Fibroblast of skin of back (primary cell): ENCODE measurements at regions not wholly inside any gene's neighbourhood (a gene's known extent, or its start where the extent isn't known, plus 50 kb on each side); places are given as distances from the start of the nearest gene placed in this dataset.

Experiments
- DNase-seq: peaks from one replicate; pipeline ENCODE4 v3.0.0-alpha.2; 2013

DNA sequence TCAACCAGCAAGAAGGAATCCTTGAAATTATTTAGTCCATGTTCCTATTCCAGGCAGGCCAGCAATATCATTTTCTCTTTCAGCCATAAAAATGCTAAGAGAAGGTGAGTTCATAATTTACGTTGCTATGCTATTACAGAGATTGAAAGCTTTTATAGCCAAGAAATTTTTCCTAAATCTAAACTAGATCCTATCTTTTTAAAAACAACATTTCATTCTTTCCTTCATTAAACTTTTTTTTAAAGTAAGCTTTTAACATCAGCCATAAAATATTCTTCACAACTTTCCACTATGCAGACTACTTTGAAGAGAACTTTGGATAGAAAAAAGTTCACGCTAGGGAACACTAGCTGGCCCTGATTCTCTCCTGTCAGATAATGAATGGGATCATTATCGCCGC is 159.8 kb downstream of the RPS12 start:
- no peak for DNase-seq

DNA sequence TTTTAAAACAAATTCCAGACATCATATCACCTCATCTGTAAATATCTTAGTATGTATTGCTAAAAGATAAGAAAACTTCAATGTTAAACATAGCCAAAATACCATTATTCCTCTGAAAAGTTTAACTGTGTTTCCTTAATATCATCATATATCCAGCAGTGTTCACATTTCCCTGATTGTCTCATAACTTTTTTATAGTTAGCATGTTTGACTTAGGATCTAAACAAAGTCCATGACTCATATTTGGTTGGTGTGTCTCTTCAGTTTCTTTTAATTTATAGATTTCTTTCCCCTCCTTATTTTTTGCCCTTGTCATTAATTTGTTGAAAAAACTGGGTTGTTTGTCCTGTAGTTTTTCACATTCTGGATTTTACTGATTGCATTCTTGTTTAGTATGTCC is 163.0 kb downstream of the RPS12 start:
- no peak for DNase-seq

DNA sequence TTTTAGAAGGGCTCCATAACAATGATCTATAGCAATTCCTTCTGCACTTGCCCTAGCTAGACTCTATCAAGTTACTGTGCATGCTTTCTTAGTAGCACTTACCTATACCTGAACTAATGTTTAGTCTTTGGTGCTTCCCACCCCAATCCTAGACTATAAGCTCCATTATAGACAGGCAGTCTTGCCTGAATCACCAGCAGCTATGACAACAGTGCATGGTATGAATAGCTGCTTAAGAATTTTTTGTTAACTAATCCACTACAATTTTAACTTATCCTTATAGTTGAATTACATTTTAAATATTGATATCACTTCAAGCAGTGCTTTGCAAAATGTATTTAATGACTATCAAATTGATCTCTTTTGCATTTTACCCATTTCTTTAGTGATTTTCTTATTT is 164.3 kb downstream of the RPS12 start:
- DNase-seq: no peak

DNA sequence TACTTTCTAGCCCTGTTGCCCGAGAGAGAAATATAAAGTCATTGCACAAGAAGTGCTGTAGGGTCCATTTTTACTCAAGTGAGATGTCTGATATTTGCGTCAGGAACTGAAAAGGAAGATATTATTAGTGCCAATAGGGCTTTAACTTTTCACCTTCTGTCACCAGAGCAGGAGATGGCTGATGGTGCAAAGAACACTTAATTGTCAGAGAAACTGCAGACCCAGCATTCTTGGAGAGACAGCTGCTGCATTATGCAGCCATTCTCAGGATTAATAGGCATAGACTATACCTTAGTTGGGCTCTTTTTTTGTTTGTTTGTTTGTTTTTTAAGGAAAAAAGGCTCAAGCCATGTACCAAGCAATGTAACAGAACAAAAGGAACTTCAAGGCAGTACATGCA is 179.4 kb downstream of the RPS12 start:
- DNase-seq: no peak

DNA sequence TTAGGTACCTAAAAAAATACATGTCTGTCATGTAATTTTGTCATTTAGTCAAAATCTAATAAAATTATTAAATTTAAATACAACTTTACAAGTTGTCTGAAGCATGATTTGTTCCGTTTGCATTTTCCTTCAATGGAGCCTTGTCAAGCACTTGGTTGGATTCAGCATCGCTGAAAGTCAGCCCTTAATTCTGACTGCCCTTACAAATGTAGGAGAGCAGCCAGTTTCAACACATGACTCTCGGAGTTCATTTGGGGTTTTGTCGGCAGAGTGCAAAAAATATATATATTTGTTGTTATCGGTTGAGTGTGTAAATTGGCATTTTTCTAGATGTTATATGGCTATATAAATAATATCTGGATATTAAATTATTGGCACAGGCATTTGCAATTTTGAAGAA is 180.6 kb downstream of the RPS12 start:
- DNase-seq: no peak

DNA sequence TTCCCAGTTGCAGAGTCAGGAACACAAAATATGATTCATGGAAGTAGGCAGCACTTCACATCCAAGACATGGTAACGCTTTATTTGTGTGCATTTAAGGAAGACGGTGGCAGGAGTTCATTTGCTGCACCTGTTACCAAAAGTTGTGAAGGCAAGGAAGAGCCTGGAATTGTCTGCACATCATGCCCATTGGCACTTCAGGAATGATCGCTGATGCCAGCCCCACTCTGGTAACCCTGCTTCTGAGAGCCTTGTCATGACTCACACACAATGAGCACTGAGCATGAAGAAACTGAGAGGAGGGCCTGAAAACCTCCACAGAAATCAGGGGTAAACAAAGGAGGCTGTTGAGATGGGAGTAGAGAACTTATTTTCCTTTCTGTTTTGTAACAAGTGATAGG is 181.1 kb downstream of the RPS12 start:
- DNase-seq: no peak

DNA sequence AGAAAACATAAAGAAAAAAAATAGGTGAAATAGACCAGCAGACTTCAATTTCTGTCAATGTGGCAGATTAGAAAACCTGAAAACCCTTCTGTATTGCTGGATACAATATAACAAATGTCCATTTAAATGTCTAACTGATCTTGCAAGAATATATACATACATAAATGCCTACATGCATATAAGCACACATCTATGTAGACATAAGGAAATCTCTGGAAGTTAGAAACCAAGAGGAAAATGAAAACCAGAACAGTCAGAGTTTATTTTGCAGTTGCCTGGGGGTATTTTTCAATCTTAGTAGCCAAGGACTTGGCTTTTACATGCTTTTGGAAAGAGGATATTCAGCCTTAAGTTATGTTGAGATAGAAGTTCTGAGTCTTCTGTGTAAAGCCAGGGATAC is 184.0 kb downstream of the RPS12 start:
- DNase-seq: no peak

DNA sequence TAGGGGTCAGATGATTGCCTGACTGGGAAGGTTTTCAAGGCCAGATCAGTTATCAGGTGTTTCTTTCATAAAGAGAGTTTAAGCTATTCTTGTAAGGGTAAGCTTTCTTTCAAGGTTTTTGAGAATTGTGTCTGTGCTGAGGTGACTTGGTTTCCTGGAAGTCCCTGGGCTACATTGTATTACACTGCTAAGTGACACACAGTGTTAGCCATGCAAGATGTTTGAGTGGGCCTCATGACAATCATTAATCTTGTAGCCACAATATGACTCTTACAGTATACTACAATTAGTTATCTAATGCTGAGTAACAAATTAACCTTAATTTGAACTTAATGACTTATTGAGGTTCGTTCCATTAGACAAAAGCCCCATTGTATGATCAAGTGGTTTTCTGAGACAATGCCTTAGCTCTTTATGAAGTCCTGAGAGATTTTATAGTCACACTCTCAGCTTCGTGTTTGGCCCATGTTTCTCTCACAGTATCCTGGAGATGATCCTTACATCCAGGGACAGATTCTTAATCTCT is 186.7 kb downstream of the RPS12 start:
- DNase-seq: no peak

DNA sequence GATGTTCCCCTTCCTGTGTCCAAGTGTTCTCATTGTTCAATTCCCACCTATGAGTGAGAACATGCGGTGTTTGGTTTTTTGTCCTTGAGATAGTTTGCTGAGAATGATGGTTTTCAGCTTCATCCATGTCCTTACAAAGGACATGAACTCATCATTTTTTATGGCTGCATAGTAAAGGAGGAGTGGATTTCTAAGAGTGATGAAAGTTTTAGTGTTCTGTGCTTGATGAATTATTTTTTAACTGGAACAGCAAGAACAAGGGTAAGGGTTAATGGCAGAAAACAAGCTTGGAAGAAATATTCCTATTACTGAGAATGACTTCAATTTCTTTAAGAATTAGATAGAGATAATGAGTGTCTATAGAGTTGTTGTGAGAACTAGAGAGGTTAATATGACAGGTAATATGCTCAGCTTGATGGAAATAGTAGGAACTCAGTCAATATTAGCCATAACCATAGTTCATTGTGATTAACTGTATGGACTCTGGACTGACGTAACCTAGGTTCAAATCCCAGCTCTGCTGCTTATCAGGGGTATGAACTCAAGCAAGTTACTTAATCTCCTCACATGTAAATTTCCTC is 190.0 kb downstream of the RPS12 start:
- no peak for DNase-seq

DNA sequence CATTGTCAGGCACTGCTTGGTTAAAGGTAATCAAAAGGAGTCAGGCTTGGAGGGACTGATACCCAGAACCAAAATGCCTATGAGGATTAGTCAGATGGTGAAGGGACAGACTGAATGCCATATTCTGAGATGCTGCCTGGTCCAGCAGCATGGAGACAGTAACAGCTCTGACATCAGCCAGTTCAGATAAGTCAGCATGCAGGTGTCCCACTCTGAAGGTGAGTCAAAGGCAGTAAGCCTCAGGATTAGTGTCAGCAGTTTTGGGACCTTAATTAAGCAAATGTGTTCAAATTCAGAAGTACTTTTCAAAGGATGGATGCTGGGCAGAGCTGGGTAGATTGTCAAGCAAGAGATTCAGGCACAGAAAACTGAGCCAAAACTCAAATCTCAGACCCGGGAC is 198.4 kb downstream of the RPS12 start:
- no peak for DNase-seq

DNA sequence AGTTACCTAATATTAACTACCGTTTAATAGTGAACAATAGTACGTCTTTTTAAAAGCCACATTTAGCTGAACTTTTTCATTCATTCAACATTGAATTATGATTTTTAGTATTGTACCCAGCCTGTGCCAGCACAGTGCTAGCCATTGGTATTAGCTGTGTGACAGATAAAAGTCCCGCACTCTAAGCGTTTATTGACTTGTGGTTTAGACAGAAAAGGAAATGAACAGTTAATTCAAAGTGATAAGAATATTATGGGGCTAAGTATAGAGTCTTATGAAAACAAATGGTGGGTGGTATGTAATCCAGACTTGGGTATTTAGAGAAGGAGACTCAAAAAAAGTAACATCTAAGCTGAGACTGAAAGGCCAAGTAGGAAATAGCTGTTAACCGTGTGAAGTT is 202.3 kb downstream of the RPS12 start:
- no peak for DNase-seq

DNA sequence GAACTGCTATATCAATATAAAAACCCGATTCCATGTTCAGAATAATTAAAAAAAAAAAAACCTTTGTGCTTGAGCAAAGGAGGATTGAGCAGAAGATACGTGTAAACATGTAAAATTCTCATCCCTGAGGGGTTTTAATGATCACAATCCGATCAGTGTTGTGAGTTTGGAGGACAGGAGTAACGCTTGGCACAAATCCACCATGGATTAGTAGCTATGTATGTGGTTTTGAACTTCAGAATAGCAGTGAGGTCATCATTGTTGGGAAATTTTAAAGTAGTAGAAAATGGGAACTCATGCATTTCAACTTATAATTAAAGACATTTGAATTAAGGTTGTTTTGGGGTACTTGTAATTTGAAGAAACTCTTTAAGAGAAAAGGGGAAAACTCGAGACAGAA is 203.2 kb downstream of the RPS12 start:
- DNase-seq: peak; percentile 26

DNA sequence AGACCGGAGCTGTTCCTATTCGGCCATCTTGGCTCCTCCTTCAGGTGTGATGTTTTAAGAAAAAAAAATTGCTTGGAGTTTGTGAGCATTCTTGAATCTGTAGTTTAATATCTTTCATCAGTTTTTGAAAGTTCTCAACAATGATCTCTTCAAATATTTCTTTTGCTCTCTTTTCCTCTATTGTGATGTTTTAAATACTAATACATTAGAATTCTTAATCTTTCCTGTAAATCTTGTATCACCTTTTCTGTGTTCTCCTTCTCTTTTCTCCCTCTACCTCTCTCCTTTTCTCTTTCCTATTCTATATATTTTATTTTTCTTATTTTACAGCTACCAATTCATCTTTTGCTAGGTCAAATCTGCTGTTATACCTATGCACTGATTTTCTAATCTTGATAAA is 212.3 kb downstream of the RPS12 start:
- DNase-seq: no peak

DNA sequence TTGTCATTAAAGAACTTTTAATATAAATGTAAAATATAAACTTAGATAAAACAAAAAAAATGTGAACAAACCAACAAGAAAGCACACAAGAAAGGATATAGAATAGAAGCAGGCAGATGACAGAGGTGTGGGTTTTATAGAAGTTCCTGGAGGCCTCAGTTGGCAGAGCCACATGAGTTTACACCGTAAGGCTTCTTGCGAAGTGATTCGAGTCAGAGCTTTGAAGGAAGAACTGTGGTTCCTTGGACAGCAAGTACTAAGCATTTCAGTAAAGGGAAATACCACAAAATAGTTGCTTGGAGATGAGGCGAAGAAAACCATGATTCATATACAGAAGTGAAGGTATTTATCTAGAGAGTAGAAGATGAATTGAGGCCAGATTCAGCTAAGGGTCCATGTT is 207.9 kb upstream of the EYA4 start:
- no peak for DNase-seq

DNA sequence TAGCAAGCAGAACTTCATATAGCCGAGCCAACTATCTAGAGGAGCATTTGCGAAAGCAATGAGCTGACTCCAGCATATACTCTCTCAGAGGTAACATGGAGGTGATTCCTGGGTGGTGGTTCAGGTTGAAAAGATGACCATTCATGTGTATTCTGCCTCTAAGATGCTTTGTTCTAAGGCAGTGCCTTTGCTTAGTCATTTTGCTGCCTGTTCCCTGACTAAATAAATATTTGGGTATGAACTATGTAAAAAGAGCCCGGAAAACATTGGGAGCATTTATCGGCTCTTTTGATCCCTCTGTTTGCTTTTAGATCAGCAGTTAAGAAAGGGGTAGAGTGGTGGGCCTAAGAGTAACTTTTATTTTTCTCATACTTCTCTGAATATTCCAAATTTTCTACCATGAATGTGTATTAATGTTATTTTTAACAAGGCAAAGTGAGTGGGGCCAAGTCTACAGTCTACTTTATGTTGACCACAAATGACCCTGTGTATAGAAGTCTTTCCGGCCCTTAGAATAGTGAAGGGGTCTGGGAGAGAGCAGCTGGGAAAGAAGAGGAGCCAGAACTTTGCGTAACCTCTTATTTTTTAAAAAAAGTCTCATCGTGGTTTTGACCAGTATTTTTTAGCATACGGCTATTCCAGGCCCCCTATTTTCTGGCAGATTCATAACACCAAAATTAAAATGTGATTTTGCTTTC is 206.5 kb upstream of the EYA4 start:
- DNase-seq: no peak

DNA sequence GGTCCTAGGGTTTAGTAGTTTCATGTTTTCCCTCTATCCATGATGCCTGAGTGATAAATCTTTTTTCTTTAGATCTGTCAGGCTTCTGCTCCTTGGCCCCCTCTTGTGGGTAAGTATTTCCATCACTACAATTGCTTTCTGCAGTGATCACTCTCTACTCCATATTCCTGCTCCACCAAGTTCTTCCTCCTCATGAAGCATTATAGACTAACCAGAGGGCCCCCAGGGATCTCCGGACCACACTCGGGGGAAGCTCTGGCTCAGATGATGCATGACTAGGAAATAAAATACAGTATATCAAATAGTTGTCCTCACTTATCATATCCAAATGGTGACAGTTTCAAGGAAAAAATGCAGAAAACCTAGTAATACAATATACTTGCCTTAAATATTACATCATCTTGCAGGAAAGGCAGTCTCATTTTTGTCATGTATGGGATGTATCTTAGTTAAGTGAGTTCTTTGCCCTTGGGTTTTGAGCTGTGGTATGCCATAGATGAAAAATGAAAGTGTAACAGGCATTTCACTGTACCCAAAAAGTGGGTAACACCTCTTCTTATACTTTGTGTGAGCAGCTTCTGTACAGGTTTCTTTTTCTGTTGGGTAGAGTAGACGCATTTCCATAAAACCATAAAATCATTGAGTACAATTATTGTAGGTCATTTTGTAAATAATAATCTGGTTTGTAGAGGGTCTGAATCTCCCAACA is 200.9 kb upstream of the EYA4 start:
- peak; percentile 12 for DNase-seq

DNA sequence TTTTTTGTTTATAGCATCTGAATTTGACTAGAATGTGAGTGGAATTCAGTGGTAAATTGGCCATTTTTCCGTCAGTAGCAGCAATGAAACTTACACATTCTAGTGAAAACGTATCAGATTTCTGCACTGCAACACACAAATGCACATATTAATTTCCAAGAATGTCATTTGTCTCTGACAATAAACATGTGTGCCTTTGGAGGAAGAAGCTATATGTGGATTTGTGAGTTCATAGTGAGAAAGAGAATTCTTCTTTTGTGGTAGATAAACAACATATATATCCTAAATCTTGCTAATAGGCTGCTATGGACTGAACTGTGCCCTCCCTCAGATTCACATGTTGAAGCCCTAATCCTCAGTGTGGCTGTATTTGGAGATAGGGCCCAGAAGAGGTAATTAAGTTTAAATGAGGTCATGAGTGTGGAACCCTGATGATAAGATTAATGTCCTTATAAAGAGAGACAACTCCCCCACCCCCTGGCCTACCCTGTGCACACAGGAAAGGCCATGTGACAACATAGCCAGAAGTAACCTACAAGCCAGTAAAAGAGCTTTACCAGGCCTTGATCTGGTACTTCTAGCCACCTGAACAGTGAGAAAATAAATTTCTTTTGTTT is 200.2 kb upstream of the EYA4 start:
- no peak for DNase-seq

DNA sequence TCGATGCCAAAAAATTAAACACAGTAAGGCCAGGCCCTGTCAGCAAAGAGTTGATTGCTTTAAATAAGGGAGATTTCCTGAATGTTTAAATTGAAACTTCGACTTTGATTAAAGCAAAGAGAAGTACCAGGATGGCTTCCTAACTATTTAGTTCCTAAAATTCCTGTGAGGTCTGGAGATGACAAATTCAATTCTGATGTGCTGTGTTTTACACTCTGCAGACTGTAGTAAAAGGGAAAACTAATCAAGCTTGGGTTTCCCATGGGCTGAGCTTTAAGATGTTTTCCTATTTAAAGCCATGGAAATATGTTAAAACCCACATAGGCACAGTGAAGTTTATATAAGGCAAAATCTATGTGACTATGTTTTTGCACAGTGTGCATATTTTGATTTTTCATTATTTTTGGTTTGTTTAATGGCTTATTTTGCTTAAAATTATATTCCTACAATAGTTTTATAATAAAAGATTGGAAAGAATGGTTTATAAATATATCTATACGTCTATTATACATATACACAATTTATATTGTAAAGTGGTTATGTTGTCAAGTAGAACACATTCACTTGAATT is 198.5 kb upstream of the EYA4 start:
- no peak for DNase-seq

DNA sequence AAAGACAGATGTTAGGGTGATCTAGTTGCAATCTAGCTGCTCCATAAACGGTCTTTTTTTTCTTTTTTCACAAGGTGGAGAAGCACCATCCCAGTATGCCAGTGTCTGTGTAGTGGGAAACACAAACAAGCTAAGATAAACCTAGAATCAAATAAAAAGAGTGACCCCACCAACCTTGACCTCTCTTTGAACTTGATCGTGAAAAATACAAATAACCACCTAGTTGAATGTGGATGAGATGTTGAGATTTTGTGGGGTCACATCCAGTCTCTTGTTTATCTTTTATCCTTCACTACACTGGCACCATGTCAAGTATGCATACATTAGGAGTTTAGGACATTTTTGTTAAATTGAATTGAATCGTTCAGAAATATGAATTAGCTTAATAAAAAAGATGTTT is 194.6 kb upstream of the EYA4 start:
- no peak for DNase-seq

DNA sequence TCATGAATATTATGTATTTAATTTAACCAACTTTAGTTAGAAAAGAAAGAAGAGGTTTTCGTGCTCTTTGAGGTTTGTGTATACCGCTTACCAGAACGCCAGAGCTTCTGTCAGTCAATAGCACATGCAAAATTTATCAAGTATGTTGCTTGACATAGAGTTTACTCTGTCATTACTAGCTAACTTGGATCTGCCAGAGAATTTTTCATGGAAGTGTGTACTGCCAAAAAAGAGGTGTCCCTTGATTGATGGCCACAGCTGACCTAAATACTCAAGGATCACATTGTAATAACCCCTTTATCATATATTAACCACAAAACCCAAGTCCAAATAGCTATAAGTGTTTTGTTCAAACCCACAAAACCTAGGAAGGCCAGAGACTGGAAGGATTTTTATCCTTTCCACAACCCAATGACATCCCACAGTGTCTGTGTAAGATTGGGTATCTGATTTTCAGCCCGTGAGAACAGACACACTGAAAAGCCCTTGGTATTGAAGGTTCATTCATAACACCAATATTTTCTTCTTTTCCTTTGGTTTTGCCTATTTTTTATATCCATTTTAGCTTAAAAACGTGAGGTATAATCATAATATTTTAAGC is 194.0 kb upstream of the EYA4 start:
- no peak for DNase-seq

DNA sequence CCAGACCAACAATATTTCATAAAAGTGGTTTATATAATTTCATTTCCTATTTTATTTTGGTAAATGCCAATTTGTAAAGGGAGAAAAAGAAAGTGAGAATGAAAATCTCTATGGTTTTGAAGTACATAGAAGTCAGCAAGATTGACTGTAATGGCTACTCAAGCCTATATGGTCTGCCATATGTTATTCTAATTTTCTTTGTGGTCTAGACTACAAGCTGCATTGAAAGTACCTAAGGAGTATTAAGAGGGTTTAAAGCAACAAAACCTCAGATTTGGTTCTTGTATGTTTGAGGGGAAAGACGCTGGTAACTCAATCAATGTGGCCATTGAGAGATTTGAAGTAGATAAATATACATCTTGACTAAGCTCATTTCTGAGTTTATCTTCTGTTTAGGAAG is 193.5 kb upstream of the EYA4 start:
- DNase-seq: no peak

DNA sequence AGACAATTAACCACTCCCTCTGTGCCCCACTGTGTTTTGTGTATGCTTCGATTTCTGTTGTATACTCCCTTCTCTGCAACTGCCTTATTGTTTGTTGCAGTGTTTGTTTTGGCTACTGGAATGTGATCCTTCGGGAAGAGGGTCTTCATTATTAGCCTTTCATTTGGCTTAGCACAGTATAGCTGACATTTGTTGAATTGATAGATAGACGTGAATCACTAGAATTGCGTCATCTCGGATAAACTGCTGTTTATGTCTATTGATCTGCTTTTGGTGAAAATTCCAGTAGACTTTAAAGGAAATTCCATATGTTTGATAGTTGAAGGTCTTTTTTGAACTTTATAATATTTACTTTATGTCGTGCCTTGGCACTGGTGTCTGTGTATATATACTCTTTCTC is 189.9 kb upstream of the EYA4 start:
- DNase-seq: no peak

DNA sequence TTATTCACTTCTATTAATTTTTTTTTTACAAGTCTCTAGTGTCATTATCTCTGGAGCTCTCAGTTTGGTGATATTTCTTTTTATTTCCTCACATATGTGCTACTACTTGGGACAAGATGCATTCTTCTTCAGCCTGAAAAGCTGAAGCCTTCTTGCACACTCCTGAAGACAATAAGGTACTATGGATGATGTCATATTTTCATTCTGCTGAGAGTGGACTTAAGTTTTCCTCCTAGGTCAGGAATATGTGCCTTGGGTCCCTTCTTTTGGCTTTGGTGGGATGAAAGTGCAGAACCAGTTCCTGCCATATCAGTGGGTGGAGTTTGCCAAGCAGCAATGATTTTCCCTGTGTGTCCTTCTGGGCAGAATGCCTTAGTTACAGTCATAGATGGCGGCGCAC is 188.7 kb upstream of the EYA4 start:
- DNase-seq: no peak
